ENCODE measurements at regions not wholly inside any gene's neighbourhood (a gene's known extent, or its start where the extent isn't known, plus 50 kb on each side); places are given as distances from the start of the nearest gene placed in this dataset.
"Not testable (repeated sequence)": the region's sequence is repeated elsewhere in the genome, so short reads cannot be mapped to it uniquely, and the experiment has no call there.

GRCh38 chr10:114872519-114873087 is 51.0 kb downstream of the FHIP2A start:
- no peak overlapping the region for H2AFZ ChIP-seq
- intact Hi-C loops (cut with micrococcal nuclease; ENCODE audit: unreplicated experiment) = loop anchor here (10.0 kb wide), 1 partner anchor 702 kb away; no protein-coding TSS in a partner anchor
- no peak overlapping the region for H3K4me3 ChIP-seq
- no TSS peak for BruUV-seq (replicated peaks)
- H3K27ac ChIP-seq = no peak overlapping the region
- POLR2A ChIA-PET (ENCODE audit: unreplicated experiment) = no interaction called here
- no peak overlapping the region for H3K4me2 ChIP-seq
- no peaks in the 10 kb centered on the region for H3K9me2 ChIP-seq (ENCODE audit: insufficient read depth)
- no peaks in the 10 kb centered on the region for H3K79me2 ChIP-seq (ENCODE audit: low read depth)
- no peaks in the 10 kb centered on the region for H3K36me3 ChIP-seq (ENCODE audit: low read depth)
- H3K27me3 ChIP-seq (ENCODE audit: insufficient read depth, low read depth) = no peaks in the 10 kb centered on the region
- no peaks in the 10 kb centered on the region for H3F3A ChIP-seq (ENCODE audit: insufficient read depth, low read depth)
- H3K9me3 ChIP-seq (ENCODE audit: insufficient read depth, low read depth) = no peaks in the 10 kb centered on the region
- no peaks in the 10 kb centered on the region for H4K20me1 ChIP-seq (ENCODE audit: insufficient read depth)
- DNase-seq = no peak
- peaks cover 8% of the 10 kb centered on the region for H3K4me1 ChIP-seq (replicated peaks; ENCODE audit: insufficient read depth)
- CTCF ChIA-PET = no interaction called here
- no peak for TF ChIP-seq EZH2 (IDR thresholded peaks at IDR 0.05; ENCODE audit: low read depth)
- TF ChIP-seq CTCF (conservative IDR thresholded peaks at IDR 0.05) = no peak

- Histone ChIP-seq H3K27ac (no peak overlapping the region), H3F3A (ENCODE audit: insufficient read depth, low read depth) (no peaks in the 10 kb centered on the region), H3K27me3 (ENCODE audit: insufficient read depth, low read depth) (no peaks in the 10 kb centered on the region), H3K9me3 (ENCODE audit: insufficient read depth, low read depth) (no peaks in the 10 kb centered on the region), H2AFZ (no peak overlapping the region), H3K4me3 (no peak overlapping the region), H3K4me1 (replicated peaks; ENCODE audit: insufficient read depth) (no peaks in the 10 kb centered on the region), H3K36me3 (ENCODE audit: low read depth) (no peaks in the 10 kb centered on the region), H3K79me2 (ENCODE audit: low read depth) (no peaks in the 10 kb centered on the region), H3K9me2 (ENCODE audit: insufficient read depth) (no peaks in the 10 kb centered on the region), H4K20me1 (ENCODE audit: insufficient read depth) (no peaks in the 10 kb centered on the region), H3K4me2 (no peak overlapping the region)
- intact Hi-C loops (cut with micrococcal nuclease; ENCODE audit: unreplicated experiment) = loop anchor here (5.0 to 10.0 kb wide), 2 partner anchors 323 to 700 kb away; no protein-coding TSS in a partner anchor
- TF ChIP-seq EZH2 (IDR thresholded peaks at IDR 0.05; ENCODE audit: low read depth) (no peak), CTCF (conservative IDR thresholded peaks at IDR 0.05) (no peak)
- BruUV-seq (replicated peaks) = no TSS peak
- no peak for DNase-seq
- ChIA-PET POLR2A (ENCODE audit: unreplicated experiment) (no interaction called here), CTCF (no interaction called here)
Measured at GRCh38 chr10:114874827-114875411, 53.3 kb downstream of the FHIP2A start.

GRCh38 chr10:114875590-114876081 is 54.1 kb downstream of the FHIP2A start:
- H3K4me2 ChIP-seq; BruUV-seq (replicated peaks): not testable (repeated sequence)
- intact Hi-C loops (cut with micrococcal nuclease; ENCODE audit: unreplicated experiment) = loop anchor here (5.0 to 10.0 kb wide), 2 partner anchors 323 to 699 kb away; no protein-coding TSS in a partner anchor

More at GRCh38 chr10:114875590-114876081, 54.1 kb downstream of the FHIP2A start:
- H3K79me2 ChIP-seq (ENCODE audit: low read depth); H2AFZ ChIP-seq; H4K20me1 ChIP-seq (ENCODE audit: insufficient read depth); H3K4me3 ChIP-seq; H3K9me2 ChIP-seq (ENCODE audit: insufficient read depth); H3F3A ChIP-seq (ENCODE audit: insufficient read depth, low read depth); H3K4me1 ChIP-seq (replicated peaks; ENCODE audit: insufficient read depth); CTCF ChIA-PET; H3K27me3 ChIP-seq (ENCODE audit: insufficient read depth, low read depth); DNase-seq; POLR2A ChIA-PET (ENCODE audit: unreplicated experiment); H3K9me3 ChIP-seq (ENCODE audit: insufficient read depth, low read depth); H3K36me3 ChIP-seq (ENCODE audit: low read depth); H3K27ac ChIP-seq: not testable (repeated sequence)

All from PC-9 (cell line).